WI38 (cell line): ENCODE measurements at regions not wholly inside any gene's neighbourhood (a gene's known extent, or its start where the extent isn't known, plus 50 kb on each side); places are given as distances from the start of the nearest gene placed in this dataset.

Source experiments
- H3K4me3 ChIP-seq: 2 replicates; pipeline ENCODE4 v1.5.1; 2011; ENCODE audit warnings: low read depth, mild to moderate bottlenecking, control low read depth, low read length
- TF ChIP-seq, protein P1 (sequence below): IDR thresholded peaks from 2 replicates; pipeline ENCODE4 v1.5.1; 2012; ENCODE audit warnings: low read depth, mild to moderate bottlenecking, control low read depth, low read length

- H3K4me3 ChIP-seq, result no peak overlapping the region
- TF ChIP-seq, protein P1, sequence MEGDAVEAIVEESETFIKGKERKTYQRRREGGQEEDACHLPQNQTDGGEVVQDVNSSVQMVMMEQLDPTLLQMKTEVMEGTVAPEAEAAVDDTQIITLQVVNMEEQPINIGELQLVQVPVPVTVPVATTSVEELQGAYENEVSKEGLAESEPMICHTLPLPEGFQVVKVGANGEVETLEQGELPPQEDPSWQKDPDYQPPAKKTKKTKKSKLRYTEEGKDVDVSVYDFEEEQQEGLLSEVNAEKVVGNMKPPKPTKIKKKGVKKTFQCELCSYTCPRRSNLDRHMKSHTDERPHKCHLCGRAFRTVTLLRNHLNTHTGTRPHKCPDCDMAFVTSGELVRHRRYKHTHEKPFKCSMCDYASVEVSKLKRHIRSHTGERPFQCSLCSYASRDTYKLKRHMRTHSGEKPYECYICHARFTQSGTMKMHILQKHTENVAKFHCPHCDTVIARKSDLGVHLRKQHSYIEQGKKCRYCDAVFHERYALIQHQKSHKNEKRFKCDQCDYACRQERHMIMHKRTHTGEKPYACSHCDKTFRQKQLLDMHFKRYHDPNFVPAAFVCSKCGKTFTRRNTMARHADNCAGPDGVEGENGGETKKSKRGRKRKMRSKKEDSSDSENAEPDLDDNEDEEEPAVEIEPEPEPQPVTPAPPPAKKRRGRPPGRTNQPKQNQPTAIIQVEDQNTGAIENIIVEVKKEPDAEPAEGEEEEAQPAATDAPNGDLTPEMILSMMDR, result no peak
These were observed 277.7 kb upstream of the ACVR2A start for GRCh38 chr2:147567136-147567535.

GRCh38 chr2:147560810-147561535 lies 283.9 kb upstream of the ACVR2A start:
- TF ChIP-seq, protein P1, result no peak
- no peak overlapping the region for H3K4me3 ChIP-seq

DNA sequence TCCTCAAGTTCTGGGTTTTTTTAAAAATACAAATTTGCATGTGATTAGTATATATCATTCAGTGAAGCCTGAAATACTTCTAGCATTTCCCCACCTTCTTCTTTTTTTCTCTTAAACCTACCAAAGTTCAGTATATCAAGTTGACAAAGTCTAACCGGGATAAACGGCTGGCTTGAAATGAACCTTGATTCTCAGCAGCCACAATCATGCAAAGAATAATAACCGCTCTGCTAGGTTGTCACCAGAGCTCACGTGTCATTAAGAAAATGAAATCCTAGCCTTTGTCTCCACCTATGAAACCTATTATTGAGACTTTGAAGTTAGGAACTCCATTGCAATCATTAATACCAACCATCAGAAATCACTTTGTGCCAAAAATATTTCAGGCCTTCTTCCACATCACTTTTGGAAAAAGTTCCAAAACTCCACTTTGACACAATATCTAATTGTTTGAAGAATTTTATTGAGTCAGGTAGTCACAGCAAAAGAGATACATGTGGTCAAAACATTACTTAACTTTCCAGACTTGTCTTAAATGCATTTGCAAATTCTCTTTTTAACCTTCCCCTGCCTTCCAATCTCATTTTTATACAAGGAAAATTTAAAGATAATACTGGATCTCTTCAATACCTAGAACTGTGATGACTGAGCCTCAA lies 285.6 kb upstream of the ACVR2A start:
- TF ChIP-seq, protein P1, result no peak
- H3K4me3 ChIP-seq, result no peak overlapping the region

DNA sequence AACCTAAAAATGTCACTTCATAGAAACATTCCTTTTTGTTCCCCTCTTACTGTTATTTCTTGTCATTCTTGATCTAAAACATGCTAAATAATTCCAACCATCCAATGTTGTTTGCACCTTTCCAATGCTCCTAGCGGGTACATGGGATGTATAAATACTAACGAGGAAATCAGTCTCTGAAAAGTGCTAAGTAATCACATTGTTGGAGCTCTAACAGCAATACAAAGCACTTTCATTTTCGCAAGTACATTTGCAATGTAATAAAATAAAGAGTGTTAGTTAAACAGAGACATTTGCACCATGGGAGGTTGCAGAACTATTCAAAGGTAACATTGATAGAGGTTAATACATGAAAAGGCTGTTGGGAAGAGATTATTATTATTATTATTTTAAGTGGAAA lies 286.2 kb upstream of the ACVR2A start:
- H3K4me3 ChIP-seq, result no peak overlapping the region
- TF ChIP-seq, protein P1, result no peak

GRCh38 chr2:147554521-147555107 lies 290.2 kb upstream of the ACVR2A start:
- TF ChIP-seq, protein P1, result no peak
- H3K4me3 ChIP-seq, result no peak overlapping the region

DNA sequence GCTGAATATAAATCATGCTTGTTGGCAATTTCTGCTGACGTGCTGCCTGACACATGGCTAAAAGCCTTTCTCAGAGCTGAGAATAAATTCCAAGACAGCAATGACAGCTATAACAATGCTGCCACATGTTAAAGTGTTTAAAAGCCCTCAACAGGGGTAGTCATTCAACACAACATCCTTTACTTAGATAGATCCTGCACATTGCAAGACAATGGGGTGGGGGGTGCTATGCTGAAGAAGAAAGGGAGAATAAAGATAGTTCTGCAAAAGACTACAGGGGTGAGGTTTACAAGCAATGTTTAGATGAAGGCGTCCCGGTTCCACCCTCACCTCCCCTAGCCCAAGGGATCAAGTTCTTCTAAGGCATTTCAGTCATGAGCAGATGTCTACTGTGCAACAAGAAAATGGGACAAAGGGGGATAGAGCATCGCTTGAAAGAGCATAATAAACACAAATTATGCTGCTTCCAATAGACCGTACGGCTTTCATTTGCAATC lies 291.0 kb upstream of the ACVR2A start:
- TF ChIP-seq, protein P1, result no peak

GRCh38 chr2:147550995-147551731 lies 293.7 kb upstream of the ACVR2A start:
- TF ChIP-seq, protein P1, result no peak
- H3K4me3 ChIP-seq, result no peak overlapping the region

More for the DNA sequence above, 291.0 kb upstream of the ACVR2A start:
- no peak overlapping the region for H3K4me3 ChIP-seq
